ENCODE measurements at regions not wholly inside any gene's neighbourhood (a gene's known extent, or its start where the extent isn't known, plus 50 kb on each side); places are given as distances from the start of the nearest gene placed in this dataset.
A peak's percentile ranks its signal among the peaks of the same experiment; 100 is the strongest.

GRCh38 chr2:8357738-8358518 is 323.9 kb upstream of the ID2 start:
- no peak for TF ChIP-seq EP300 (IDR thresholded peaks at IDR 0.05)
- no peak for TF ChIP-seq CTCF (IDR thresholded peaks at IDR 0.05)
- no peak for TF ChIP-seq POLR2AphosphoS5 (IDR thresholded peaks at IDR 0.05)
- TF ChIP-seq POLR2A (IDR thresholded peaks at IDR 0.05; ENCODE audit: low read depth): no peak
- H3K36me3 ChIP-seq: no peaks in the 10 kb centered on the region
- peaks cover 0 to 4% (median 0%) of the 10 kb centered on the region in 4 donors for H3K9me3 ChIP-seq
- no peaks in the 10 kb centered on the region for H3K27me3 ChIP-seq
- intact Hi-C loops (cut with DNase I): no loop called here
- 85% methylated on average over 8 of the region's 8 CpGs for WGBS
- no peak overlapping the region for H3K4me3 ChIP-seq
- no peak overlapping the region for H3K27ac ChIP-seq (replicated peaks in 1 of 4)
- peak; percentile 39 for DNase-seq (ENCODE audit: extremely low spot score)
- H3K4me1 ChIP-seq: no peaks in the 10 kb centered on the region

- Histone ChIP-seq H3K9me3 (no peaks in the 10 kb centered on the region), H3K4me3 (no peak overlapping the region), H3K4me1 (no peaks in the 10 kb centered on the region), H3K36me3 (no peaks in the 10 kb centered on the region), H3K27ac (replicated peaks in 1 of 4) (no peak overlapping the region), H3K27me3 (no peaks in the 10 kb centered on the region)
- DNase-seq (ENCODE audit: extremely low spot score): peak; percentile 39
- no peak for TF ChIP-seq EP300 (IDR thresholded peaks at IDR 0.05)
- no peak for TF ChIP-seq POLR2A (IDR thresholded peaks at IDR 0.05; ENCODE audit: low read depth)
- no peak for TF ChIP-seq CTCF (IDR thresholded peaks at IDR 0.05)
- no peak for TF ChIP-seq POLR2AphosphoS5 (IDR thresholded peaks at IDR 0.05)
- WGBS: 77% methylated on average over 8 of the region's 8 CpGs
- intact Hi-C loops (cut with DNase I): no loop called here
Measured at GRCh38 chr2:8361930-8362329, 319.9 kb upstream of the ID2 start.

- DNase-seq (ENCODE audit: extremely low spot score): peak; percentile 80
- 92% methylated on average over 6 of the region's 6 CpGs for WGBS
- no peaks in the 10 kb centered on the region for H3K27me3 ChIP-seq
- H3K4me3 ChIP-seq: no peak overlapping the region
- TF ChIP-seq POLR2AphosphoS5 (IDR thresholded peaks at IDR 0.05): no peak
- intact Hi-C loops (cut with DNase I): no loop called here
- H3K9me3 ChIP-seq: no peaks in the 10 kb centered on the region
- H3K4me1 ChIP-seq: no peaks in the 10 kb centered on the region
- no peak overlapping the region for H3K27ac ChIP-seq (replicated peaks in 1 of 4)
- no peaks in the 10 kb centered on the region for H3K36me3 ChIP-seq
Measured at GRCh38 chr2:8363161-8363560, 318.7 kb upstream of the ID2 start.

- TF ChIP-seq POLR2A (IDR thresholded peaks at IDR 0.05; ENCODE audit: low read depth) (no peak), POLR2AphosphoS5 (IDR thresholded peaks at IDR 0.05) (no peak), EP300 (IDR thresholded peaks at IDR 0.05) (no peak), CTCF (IDR thresholded peaks at IDR 0.05) (no peak)
- H3K9me3 ChIP-seq: no peaks in the 10 kb centered on the region
- no peak overlapping the region for H3K4me3 ChIP-seq
- DNase-seq (ENCODE audit: extremely low spot score): no peak
- H3K27ac ChIP-seq (replicated peaks in 1 of 4): no peak overlapping the region
- 100% methylated on average over 1 of the region's 1 CpG for WGBS
- no peaks in the 10 kb centered on the region for H3K4me1 ChIP-seq
- intact Hi-C loops (cut with DNase I): no loop called here
- H3K27me3 ChIP-seq: no peaks in the 10 kb centered on the region
- H3K36me3 ChIP-seq: no peaks in the 10 kb centered on the region
Measured at GRCh38 chr2:8364668-8365067, 317.2 kb upstream of the ID2 start.

- DNase-seq (ENCODE audit: extremely low spot score): peak; percentile 78
- TF ChIP-seq CTCF (IDR thresholded peaks at IDR 0.05) (no peak), POLR2A (IDR thresholded peaks at IDR 0.05; ENCODE audit: low read depth) (no peak), POLR2AphosphoS5 (IDR thresholded peaks at IDR 0.05) (no peak), EP300 (IDR thresholded peaks at IDR 0.05) (no peak)
- intact Hi-C loops (cut with DNase I): no loop called here
- Histone ChIP-seq H3K4me1 (no peaks in the 10 kb centered on the region), H3K4me3 (no peak overlapping the region), H3K27ac (replicated peaks in 1 of 4) (no peak overlapping the region), H3K9me3 (no peaks in the 10 kb centered on the region), H3K27me3 (no peaks in the 10 kb centered on the region), H3K36me3 (no peaks in the 10 kb centered on the region)
- 95% methylated on average over 16 of the region's 16 CpGs for WGBS
Measured at GRCh38 chr2:8365331-8365910, 316.4 kb upstream of the ID2 start.

All from esophagus muscularis mucosa (tissue), 4 donors.